ENCODE measurements at regions not wholly inside any gene's neighbourhood (a gene's known extent, or its start where the extent isn't known, plus 50 kb on each side); places are given as distances from the start of the nearest gene placed in this dataset.

DNA sequence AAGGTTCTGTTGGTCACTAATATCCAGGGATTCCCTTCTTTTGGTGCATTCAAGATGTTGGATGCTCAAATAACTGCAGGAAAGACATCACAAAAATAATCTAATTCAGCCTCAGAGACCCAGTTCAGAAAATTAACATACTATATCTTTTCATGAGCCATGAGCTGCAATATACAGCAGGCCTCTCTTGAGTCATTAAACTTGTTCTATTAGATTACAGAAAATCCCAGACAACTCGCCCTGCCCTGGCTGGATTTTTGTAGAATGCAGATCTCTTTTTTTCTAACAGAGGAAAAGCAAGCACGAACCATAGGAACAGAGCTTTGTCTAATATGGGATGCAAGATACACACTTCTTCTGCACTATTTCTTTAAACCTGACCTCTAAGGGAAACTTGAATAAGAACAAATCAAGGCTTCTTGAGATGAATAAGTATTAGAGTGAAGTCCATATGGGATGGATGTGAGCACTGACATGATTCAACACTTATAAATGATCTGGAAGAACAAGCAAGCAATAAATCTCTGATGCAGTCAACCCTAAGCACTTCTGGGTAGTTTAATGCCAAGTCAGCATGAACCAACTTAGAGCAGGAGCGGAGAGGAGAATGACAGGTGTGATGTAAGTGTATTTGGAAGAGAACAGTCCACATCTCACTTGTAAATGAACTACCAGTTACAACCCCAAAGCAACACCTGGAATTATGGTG is 70.7 kb upstream of the GNAO1 start:
- DNase-seq (ENCODE audit: low spot score), result no peak
- TF ChIP-seq CTCF (IDR thresholded peaks at IDR 0.05; ENCODE audit: extremely low read depth, missing control alignments), result no peak

DNA sequence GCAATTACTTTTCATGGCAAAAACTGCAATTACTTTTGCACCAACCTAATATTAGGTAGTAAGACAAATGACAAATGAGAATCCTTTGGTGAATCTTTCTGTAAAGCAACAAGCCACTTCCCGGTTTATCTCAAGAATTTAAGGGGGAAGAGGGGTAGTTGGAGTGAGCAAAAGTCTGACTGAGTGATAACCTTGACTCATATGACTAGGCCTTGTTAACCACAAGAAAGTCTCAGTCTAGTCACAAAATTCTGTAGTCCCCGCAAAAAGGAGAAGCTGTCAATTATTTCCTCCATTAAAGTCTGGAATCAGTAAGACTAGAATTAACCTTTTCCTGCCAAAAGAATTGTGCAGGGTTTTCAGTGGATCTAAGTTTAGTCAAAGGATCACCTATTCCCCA is 72.2 kb upstream of the GNAO1 start:
- TF ChIP-seq CTCF (IDR thresholded peaks at IDR 0.05; ENCODE audit: extremely low read depth, missing control alignments), result no peak
- no peak for DNase-seq (ENCODE audit: low spot score)

GRCh38 chr16:56116577-56116964 is 74.7 kb upstream of the GNAO1 start:
- TF ChIP-seq CTCF (IDR thresholded peaks at IDR 0.05; ENCODE audit: extremely low read depth, missing control alignments), result no peak
- DNase-seq (ENCODE audit: low spot score), result no peak

- no peak for DNase-seq (ENCODE audit: low spot score)
Observed at GRCh38 chr16:56115817-56116576, 75.3 kb upstream of the GNAO1 start.

DNA sequence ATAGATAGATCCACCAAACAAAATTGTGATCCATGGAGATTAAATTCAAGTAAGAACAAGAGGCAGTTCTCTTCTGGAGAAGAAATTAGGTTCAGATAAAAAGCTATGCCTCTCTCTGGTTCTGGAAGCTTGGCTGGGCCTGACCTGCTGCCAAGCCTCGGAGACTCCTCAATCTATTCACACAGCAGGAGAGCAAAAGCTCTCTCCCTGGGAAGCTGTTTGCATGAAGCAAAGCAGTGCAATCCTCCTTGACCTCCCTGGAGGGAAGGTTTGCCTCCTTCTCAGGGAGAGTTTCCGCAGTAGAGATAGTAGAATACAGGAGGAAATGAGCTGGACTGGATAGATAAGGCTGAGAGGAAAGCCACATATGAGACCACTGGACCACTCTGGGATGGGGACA is 78.1 kb upstream of the GNAO1 start:
- no peak for TF ChIP-seq CTCF (IDR thresholded peaks at IDR 0.05; ENCODE audit: extremely low read depth, missing control alignments)
- no peak for DNase-seq (ENCODE audit: low spot score)

More at GRCh38 chr16:56115817-56116576, 75.3 kb upstream of the GNAO1 start:
- TF ChIP-seq CTCF (IDR thresholded peaks at IDR 0.05; ENCODE audit: extremely low read depth, missing control alignments), result no peak

DNA sequence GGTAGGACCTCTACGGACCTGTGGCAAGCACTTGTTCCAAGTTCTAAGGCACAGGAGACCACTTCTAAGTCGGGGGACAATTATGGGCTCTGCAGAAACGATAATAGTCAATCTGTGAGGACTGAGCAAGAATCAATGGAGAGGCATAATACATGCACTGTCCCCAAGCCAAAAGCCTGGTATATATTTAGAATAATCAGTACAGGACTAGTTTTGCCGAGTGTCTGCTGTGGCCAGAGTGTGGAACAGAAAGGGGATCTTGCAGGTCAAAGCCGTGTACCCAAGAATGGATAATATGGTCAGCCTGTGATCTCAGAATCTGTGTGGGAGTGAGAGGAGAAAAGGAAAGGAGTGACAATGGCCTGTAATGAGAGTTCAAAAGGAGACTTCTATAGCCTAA is 80.2 kb upstream of the GNAO1 start:
- TF ChIP-seq CTCF (IDR thresholded peaks at IDR 0.05; ENCODE audit: extremely low read depth, missing control alignments), result no peak
- DNase-seq (ENCODE audit: low spot score), result no peak

DNA sequence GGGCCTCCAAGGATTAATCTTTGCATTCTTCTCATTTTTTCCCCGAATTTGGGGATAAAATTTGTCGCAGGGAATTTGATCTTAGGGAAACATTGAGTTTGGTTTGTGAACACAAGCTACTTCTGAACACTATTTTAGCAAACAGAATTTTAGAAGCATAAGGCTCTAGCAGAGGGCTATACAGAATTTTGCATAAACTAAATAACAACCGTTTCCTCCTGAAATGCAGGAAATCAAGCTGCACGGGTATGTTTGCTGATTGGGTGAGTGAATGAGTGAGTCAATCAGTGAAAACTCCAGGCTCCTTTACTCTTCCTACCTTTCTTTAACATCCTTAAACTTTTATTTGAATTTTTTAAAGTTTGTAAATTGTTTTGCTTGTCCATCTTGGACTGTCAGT is 81.3 kb upstream of the GNAO1 start:
- no peak for DNase-seq (ENCODE audit: low spot score)
- no peak for TF ChIP-seq CTCF (IDR thresholded peaks at IDR 0.05; ENCODE audit: extremely low read depth, missing control alignments)

Data from GM20000 (cell line).